ENCODE measurements at regions not wholly inside any gene's neighbourhood (a gene's known extent, or its start where the extent isn't known, plus 50 kb on each side); places are given as distances from the start of the nearest gene placed in this dataset.
A peak's percentile ranks its signal among the peaks of the same experiment; 100 is the strongest.

GRCh38 chr9:126095546-126096190 lies 231.0 kb upstream of the MVB12B start:
- DNase-seq = no peak

- DNase-seq = no peak
These were observed 230.3 kb upstream of the MVB12B start for GRCh38 chr9:126096340-126096739.

DNA sequence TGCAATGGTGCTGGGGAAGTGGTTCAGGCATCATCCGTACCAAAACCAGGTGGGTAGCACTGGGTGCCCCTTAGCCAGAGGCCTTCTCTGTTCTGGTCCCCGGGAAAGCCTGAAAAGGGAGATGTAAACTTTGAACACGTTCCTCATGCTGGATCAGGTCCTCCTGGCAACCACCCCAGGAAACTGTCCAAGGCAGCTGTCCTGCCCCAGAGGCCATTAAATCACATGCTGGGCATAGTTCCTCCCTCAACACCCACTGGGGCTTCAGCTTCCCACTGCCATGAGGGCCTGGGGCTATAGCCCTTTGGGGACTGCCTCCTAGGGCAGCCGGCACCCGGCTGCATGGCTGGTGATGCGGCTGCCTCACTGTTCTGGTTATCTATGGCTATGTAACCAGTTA lies 228.9 kb upstream of the MVB12B start:
- DNase-seq = no peak

DNA sequence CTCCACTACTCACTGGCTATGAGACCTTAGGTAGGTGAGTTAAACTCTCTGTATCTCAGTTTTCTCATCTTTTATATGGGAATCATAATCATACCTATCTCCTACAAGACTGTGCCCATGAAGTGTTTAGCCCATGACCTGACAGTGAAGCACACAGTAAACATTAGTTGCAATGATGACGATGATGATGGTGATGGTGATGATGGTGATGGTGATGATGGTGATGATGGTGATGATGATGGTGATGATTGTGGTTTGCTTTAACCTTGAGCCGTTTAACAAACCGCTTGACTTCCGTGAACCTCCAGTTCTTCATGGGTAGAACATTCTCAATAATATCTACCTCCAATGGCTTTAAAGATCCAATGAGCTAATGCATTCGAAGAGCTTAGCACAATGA lies 220.2 kb upstream of the MVB12B start:
- DNase-seq = no peak

DNA sequence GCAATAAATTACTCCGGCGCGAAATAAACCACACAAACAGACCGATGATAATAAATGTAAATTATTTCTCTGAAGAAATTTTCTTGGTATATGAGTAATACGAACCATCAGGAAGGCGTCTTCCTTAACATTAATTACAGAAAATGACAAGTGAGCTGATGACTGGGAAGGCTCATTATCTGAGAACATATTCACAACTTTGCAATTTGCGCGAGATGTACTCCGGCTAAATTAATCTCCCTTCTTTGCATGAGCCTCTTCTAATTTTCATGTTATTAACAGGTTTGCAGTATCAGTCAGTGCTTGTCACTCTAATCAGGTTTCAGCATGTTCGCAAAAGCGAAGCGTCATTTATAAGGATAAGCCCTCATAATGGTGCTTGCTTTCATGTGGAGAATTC lies 218.9 kb upstream of the MVB12B start:
- no peak for DNase-seq

- DNase-seq = no peak
These were observed 218.4 kb upstream of the MVB12B start for GRCh38 chr9:126108240-126108639.

GRCh38 chr9:126109575-126109974 lies 217.1 kb upstream of the MVB12B start:
- no peak for DNase-seq

GRCh38 chr9:126111556-126111955 lies 215.1 kb upstream of the MVB12B start:
- DNase-seq = no peak

- no peak for DNase-seq
These were observed 214.4 kb upstream of the MVB12B start for GRCh38 chr9:126112135-126112720.

DNA sequence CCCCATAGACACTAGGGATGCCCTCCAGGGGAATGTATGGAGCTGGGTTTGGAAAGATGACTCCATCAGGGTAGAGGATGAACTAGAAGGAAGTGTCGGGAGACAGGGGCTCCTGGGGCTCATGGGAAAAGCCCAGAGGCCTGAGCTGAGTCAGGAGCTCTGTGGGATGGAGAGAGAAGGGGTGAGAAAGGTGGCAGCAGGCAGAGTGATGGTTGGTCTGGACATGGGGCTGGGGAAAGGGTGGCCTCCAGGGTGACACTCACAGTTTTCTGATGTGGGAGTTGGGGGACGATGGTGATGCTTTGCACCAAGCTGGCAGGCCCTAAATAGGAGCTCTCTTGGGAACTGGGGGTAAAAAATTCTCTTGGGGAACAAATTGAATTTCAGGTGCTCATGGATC lies 213.5 kb upstream of the MVB12B start:
- DNase-seq = no peak

DNA sequence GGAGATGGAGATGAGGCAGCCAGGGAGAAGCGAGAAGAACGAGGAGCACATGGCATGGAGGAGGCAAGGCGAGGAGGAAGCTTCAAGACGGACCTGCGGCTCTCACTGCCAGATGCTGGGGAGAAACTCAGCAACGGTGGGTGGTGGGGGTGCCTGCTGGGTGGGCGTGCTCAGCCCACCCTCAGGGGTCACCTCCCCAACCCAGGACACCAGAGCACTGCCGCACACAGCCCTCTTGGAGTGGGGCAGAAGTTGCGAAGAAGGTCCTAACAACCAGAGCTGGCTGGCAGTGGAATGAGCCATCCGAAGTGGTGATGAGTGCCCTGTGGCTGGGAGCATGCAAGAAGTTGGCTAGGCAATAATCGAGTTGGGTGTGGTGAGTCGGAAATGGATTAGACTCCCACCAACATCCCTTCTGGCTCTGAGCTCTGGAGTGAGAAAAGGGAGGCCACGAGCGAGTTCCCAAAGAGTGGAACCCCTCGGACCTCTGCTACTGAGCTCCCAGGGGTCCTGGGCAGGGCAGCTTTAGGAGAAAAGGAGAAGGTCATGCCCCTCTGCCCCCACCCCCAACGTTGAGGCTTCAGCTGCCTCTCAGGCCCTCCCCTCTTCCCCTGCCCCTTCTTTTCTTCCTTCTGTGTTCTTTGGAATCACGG lies 212.7 kb upstream of the MVB12B start:
- no peak for DNase-seq

GRCh38 chr9:126114409-126114760 lies 212.2 kb upstream of the MVB12B start:
- DNase-seq = no peak

GRCh38 chr9:126114850-126115460 lies 211.7 kb upstream of the MVB12B start:
- DNase-seq = no peak

- peak in 1 of 3 experiments; percentile 29 for DNase-seq
These were observed 210.1 kb upstream of the MVB12B start for GRCh38 chr9:126116351-126117157.

DNA sequence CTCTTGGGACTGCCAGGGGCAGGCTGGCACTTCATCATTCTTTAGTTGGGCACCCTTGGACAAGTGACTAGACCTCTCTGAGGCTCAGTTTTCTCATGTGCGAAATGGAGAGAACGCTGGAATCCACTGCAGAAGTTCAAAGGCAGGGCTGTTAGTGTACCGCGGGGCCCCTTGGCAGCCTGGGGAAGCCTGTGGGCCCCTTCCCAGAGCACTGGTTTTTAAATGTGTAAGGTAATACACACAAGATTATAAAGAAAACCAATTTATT lies 209.5 kb upstream of the MVB12B start:
- no peak for DNase-seq

DNA sequence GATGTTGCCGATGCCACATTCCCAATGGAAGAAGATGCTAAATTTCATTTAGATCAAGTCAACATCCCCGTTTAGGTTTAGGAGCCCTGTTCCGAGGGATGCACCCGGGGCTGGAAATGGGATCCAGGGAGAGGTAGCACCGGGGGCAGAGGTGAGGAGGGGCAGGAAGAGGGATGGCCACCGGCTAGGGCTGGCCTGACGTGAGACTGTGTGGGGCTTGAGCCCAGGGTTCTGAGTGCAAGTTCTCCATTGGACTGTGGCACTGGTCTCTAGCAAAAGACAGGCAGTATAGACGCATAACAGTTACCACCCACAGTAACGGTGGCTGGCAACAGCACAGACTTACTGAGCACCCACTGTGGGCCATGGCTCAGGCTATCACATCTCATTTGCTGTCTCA lies 209.0 kb upstream of the MVB12B start:
- no peak for DNase-seq

DNA sequence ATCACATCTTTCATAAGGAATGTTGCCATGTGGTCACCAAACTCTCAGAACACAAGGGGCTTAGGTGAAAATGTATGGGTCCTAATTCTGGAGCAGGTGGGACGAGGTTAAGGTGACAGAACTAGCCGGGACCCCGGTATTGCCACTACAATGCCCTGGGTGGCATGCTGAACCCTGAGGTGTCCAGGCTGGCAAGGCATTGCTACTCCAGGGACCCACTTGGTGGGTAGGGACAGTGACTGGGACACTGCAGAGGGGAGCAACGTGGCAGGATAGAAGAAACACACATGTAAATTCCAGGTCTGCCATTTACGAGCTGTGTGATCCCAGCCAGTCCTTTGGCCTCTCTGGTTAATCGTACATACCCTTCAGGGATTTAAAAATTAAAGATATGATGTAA lies 206.9 kb upstream of the MVB12B start:
- no peak for DNase-seq

- no peak for DNase-seq
These were observed 203.6 kb upstream of the MVB12B start for GRCh38 chr9:126122901-126123616.

DNA sequence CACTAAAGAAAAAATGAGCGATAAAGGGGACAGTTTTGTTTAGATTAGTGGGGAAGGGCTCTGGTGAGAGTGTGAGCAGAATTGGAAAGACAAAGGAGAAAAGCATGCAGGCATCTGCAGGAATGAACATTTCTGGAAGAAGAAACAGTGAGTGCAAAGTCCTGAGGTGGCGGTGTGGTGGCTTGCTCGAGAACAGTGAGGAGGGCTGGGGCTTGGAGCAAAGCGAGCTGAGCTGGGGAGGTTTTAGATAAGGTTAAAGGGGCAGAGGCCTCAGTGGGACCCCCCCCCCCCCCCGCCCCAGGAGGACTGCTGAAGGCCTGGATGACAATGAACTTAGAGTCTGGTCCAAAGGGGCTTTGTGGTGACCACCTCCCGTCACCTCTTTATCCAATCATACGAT lies 202.7 kb upstream of the MVB12B start:
- DNase-seq = no peak

DNA sequence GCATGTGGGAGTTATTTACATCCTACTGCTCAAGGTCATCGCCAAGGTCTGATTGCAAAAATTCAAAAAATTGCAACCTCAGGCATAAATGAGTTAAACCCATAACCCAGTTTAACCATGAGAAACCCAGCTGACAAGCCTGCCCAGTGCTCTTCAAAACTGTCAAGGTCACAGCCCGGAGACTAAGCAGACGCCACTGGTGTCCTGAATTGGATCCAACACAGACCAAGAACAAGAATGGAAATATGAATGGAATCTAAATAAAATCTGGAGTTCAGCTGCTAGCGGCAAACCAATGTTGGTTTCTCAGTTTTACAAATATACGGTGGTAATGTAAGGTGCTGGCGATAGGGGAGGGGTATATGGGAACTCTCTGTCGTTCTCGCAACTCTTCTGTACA lies 201.5 kb upstream of the MVB12B start:
- DNase-seq = no peak

DNA sequence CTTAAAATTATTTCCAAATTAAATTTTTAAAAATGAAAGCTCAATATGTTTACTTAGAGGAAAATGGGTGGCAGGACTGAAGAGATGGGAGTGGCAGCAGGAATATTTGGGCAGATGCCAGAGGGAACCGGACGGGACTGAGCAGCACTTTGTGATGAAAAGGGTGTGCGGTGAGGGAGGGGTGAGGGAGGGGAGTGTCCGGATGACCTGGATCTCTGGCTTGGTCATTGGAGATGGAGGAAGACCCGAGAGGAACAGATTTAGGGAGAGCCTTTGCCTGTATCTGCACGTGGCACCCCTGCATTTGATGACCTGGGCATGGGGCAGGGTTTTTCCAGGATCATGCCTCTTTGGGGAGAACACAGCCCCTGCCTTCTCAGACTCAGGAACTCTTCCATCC lies 201.1 kb upstream of the MVB12B start:
- DNase-seq = no peak

DNA sequence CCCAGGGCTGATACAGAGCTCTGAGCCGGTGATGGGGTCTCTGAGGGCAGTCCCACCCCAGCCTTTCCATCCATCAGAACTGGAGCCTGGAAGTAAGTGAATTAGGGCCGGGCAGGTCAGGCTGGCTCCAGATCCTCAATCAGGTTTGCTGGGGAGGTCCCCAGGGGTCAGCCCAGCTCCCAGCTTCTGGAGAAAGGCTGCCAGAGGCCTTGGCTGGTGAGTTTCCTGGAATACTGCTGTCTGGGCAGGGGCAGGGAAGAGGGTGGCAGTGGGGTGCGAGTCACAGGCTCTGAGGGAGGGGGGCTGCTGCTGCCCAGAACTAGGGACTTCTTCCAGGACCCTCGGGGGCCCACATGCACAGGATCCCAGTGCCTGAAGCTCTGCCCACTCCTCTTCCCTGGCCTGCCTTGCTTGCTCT lies 200.6 kb upstream of the MVB12B start:
- no peak for DNase-seq

GRCh38 chr9:126126807-126127206 lies 199.8 kb upstream of the MVB12B start:
- no peak for DNase-seq

All from NCI-H1417 (cell line).